NCI-H82 (cell line): ENCODE measurements at regions not wholly inside any gene's neighbourhood (a gene's known extent, or its start where the extent isn't known, plus 50 kb on each side); places are given as distances from the start of the nearest gene placed in this dataset.
A peak's percentile ranks its signal among the peaks of the same experiment; 100 is the strongest.
"Not testable (repeated sequence)": the region's sequence is repeated elsewhere in the genome, so short reads cannot be mapped to it uniquely, and the experiment has no call there.

Experiments
- DNase-seq: peaks from one replicate; lab custom pipeline; 2025; lab: John Stamatoyannopoulos, UW

DNA sequence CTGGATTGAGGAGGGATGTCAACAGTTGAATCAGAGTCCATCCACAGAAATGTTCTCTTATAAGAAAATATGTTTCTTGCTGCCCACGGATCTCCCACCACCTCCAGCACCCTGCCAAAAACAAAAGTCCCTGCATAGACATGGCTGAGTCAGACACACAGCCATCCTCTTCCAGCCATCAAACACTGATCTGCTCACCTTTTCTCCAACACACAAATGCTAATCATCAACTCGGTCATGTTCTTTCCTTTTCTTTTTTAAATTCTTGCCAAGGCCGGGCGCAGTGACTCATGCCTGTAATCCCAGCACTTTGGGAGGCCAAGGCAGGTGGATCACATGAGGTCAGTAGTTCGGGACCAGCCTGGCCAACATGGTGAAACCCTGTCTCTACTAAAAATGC is 110.7 kb upstream of the IL12A start:
- no peak for DNase-seq

DNA sequence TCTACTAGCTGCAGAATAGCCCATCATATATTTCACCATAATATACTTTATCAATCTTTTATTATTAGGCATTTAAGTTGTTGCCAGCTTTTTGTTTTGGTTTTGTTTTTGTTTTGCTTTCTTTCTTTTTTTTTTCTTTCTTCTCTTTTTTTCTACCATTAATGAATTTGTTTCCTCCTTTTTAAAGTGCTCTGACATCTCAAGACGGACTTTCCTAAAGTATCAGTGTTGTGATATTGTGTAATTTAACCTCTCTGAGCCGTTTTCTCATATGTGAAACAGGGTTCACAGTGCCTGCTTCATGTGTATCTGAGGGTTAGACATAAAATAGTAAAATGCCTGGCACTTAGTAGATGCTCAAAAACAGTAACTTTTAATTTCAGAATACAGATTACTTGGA is 109.5 kb upstream of the IL12A start:
- no peak for DNase-seq

- DNase-seq = no peak
Observed at GRCh38 chr3:159879598-159879997, 109.0 kb upstream of the IL12A start.

DNA sequence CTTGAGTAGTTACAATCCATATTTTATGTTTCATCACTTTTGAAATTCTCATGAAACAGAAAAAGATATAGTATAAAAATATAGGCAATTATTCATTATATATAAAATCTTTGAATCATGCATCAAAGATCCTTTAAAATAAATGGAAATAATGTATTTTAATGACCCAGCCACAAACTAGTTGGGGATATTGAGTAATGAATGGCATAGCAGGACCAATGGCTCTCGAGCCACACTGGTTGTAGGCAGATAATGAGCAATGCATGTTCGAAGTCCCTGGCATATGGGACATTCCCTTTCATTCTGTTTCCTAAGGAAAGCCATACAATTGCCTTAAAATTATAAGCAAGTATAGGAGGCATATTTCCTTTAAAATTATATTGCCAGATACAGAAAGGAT is 107.4 kb upstream of the IL12A start:
- no peak for DNase-seq

DNA sequence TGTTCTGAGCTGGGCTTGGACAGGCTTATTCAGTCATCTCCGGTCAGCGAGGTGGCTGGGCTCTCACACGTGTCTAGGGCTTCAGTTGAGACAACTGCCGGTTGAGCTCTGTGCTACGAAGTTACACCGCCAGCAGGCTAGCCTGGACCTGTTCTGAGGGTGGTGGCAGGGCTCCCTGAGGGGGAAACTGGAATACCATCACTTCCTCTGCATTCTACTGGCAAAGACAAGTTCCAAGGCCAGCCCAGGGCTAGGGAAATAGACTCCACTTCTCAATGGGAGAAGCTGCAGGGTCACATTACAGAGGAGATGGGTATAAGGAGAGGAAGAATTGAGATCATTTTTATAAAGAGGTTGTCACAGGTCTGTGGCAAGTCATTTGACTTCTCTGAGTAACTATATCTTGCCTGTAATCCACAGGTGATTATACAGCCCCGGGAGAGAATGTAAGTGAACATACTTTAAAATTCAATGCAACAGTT is 106.8 kb upstream of the IL12A start:
- no peak for DNase-seq

GRCh38 chr3:159882367-159882766 is 106.3 kb upstream of the IL12A start:
- DNase-seq = no peak

- DNase-seq = peak; percentile 95
Observed at GRCh38 chr3:159882790-159883779, 105.5 kb upstream of the IL12A start.

DNA sequence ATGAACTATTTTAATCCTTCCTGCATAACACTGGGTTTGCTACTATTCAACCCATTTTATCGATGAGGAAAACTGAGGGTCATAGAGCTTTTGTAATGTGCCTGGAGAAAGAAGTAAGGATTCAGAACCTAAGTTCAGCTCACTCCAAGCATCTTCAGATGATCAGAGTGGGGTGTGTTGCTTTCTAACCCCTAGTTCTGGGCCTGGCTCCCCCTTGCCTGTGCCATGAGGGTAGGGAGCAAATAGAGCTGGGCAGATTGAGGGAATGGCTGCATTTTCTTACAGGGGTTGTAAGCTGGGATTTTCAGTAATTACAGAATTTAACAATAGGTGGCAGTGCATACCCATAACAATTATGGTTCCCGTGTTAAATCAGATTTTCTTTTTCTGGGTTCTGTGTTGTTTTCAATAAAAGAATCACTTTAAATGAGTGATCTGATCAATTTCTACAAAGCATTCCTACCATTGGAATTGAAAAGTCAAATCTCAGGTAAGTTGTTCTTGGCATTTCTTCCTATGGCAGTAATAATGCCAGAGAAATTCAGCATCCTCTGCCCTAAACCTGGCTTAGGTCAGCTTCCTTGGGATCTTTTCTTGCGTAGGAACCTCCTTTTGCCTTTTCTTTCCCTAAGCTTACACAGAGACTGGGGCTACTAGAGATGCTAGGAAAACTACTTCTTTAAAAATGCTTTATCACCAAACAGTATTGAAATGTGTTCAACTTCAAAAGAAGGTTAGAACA is 103.8 kb upstream of the IL12A start:
- DNase-seq = peak; percentile 72

GRCh38 chr3:159886050-159886449 is 102.6 kb upstream of the IL12A start:
- no peak for DNase-seq

- DNase-seq = not testable (repeated sequence)
Observed at GRCh38 chr3:159886530-159886929, 102.1 kb upstream of the IL12A start.

DNA sequence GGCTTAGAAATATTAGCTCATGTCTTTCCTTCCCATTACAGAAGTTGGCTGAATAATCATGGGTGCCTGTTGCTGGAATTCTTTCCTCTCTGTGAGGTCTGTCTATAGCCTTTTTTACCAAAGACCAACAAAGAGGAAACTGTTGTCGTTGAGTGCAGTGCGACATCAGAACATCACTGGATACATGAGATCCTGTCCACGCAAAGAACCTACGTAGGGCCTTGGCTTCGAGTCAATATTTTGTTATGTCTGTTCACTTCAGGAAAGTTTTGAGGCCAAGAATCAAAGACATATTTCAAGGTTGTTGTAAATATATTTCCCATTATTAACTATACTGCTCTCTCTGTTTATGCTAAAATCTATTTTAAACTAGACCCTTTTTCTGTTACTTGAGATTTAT is 101.5 kb upstream of the IL12A start:
- DNase-seq = no peak

DNA sequence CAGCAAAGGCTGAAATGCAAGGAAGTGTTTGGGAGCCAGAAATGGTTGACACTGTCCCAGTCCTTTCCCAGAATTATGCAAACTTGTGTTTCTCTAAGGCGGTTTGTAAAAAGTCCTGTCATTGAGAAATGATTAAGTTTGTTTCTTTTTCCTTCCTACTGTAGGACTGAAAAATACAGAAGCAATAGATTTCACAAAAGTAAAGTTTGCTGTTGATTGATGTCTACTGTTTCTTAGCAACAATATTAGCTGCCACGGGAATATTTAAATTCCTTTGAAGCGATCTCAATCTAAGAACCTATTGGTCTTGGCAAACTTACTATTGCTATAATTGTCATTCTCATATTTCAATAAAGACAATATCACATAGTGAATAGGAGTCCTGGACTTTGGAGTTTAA is 100.7 kb upstream of the IL12A start:
- no peak for DNase-seq

- DNase-seq = peak; percentile 24
Observed at GRCh38 chr3:159892171-159892795, 96.4 kb upstream of the IL12A start.

- no peak for DNase-seq
Observed at GRCh38 chr3:159892801-159893200, 95.8 kb upstream of the IL12A start.

GRCh38 chr3:159894386-159894785 is 94.2 kb upstream of the IL12A start:
- DNase-seq = peak; percentile 44

GRCh38 chr3:159895430-159895829 is 93.2 kb upstream of the IL12A start:
- no peak for DNase-seq

DNA sequence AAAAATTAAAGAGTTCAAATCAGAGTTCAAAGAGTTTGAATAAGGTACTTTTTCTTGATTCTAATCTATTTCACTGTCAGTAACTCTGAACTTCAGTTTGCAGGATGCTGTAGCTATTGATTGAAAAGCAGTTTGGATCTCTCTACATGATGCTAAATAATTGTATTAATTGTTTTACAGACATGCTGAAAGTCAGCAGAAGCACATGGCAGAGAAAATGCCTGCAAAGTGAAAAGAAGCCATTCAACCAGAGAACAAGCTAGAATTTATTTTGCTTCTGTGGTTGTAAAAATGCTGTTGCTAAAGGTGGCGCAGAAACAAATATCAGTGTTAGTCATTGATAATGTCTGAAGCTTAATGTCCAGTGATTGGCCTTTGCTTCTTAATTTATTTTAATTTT is 92.1 kb upstream of the IL12A start:
- no peak for DNase-seq

DNA sequence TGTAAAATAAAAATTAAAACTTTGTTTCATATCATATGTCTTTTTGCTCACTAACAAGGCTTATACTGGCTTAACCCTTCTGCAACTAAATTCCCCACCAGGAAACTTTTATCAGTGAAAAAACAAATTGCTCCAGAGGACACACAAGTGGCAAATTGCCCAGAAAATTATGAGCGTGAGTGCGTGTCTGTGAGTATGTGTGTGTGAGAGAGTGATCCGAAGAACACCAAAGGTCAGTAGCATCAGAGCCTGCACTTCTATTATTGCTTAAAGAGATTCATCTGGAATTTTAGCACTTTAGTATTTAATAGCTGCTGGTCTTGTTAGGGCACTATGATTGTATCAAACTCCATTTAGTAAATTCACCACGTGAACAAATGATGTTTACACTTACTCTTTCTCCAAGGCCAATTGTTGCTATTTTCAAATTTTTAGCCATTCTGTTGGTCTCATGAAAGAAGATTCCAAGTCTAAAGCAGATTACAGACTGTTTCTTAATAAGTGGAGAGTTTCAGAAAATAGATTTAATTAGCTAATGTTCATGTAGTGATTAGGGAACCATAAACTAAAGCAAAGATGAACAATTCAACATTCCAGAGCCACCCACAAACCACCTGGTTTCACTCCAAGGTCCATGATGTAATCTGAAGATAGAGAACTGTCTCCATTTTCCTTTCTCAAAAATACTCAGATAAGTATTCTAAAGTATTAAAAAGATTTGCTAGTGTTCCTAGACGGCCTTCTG is 91.1 kb upstream of the IL12A start:
- DNase-seq = no peak

DNA sequence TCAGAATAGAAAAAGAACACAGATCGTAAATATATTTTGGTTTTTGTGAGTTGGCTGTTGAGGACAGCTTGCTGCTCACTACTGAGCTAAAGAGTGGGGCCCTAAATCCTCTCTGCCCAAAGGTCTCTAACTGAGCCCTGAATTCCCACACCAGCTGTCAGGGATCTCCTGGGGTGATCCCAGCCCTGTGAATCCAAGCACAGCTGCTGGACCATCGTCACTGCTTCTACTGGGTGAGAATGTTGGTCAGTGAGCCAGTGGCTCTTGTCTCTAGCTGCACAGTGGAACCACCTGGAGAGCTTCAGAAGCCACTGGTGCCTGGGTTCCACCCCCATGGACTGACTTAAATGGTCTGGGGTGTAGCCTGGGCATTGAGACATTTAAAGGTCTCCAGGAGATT is 90.5 kb upstream of the IL12A start:
- peak; percentile 56 for DNase-seq

DNA sequence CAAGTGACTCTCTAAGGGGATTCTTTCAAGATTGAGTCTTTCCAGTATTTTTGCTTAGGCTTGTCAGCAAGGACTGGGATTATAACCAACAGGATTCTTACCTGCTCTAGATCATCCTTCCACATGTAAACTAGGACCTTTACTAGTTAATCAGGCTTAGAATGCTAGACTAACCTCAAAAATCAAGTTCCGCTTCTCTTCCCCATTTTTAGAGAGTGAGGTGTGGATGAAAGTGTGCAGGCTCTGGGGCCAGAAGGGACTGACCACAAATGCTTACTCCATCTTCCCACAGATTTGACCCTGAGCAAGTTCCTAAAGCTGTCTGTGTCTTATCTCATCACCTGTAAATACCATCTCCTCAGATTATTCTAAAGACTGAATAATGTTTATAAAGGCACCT is 89.5 kb upstream of the IL12A start:
- DNase-seq = no peak

GRCh38 chr3:159902546-159903314 is 85.9 kb upstream of the IL12A start:
- no peak for DNase-seq
